Anterior cingulate cortex (tissue), 58 donors: ENCODE measurements at regions not wholly inside any gene's neighbourhood (a gene's known extent, or its start where the extent isn't known, plus 50 kb on each side); places are given as distances from the start of the nearest gene placed in this dataset.

Experiments used
- DNase-seq, 58 donors: peaks; one replicate each; lab custom pipeline; 2025; lab: John Stamatoyannopoulos, UW

GRCh38 chr5:109476292-109476691 lies 66.5 kb upstream of the PJA2 start:
- DNase-seq = no peak

GRCh38 chr5:109469896-109470662 lies 60.3 kb upstream of the PJA2 start:
- DNase-seq = no peak

- peak in 55 of 58 donors; percentile 5 to 94 (median 66) for DNase-seq
Measured at GRCh38 chr5:109468737-109469420, 59.1 kb upstream of the PJA2 start.

GRCh38 chr5:109468288-109468676 lies 58.5 kb upstream of the PJA2 start:
- no peak for DNase-seq

- DNase-seq = no peak
Measured at GRCh38 chr5:109467058-109467457, 57.3 kb upstream of the PJA2 start.
